Lung (tissue), 11 donors: ENCODE measurements at regions not wholly inside any gene's neighbourhood (a gene's known extent, or its start where the extent isn't known, plus 50 kb on each side); places are given as distances from the start of the nearest gene placed in this dataset.

Experiments used
- ATAC-seq: fragments of 200-7000 bp; cut with Tn5 transposase; one replicate; pipeline ENCODE4 v1.9.1; 2020; ENCODE audit warnings: moderate number of reproducible peaks; ENCODE audit not compliant: insufficient read depth, low FRiP score
- DNase-seq, 3 donors: peaks; one replicate each; pipeline ENCODE4 v3.0.0-alpha.2; 2013 to 2017
- H3K27ac ChIP-seq, 2 donors: one replicate each; pipeline ENCODE4 v1.5.1; 2013; ENCODE audit warnings: mild to moderate bottlenecking in 2 of 2, moderate library complexity in 2 of 2, control low read depth in 1 of 2, inconsistent platforms in 1 of 2, low read depth in 1 of 2, low read length in 1 of 2
- H3K27me3 ChIP-seq, 3 donors: one replicate each; pipeline ENCODE4 v1.5.1; 2013; ENCODE audit warnings: low read length in 2 of 3; ENCODE audit not compliant: control insufficient read depth in 3 of 3, insufficient read depth in 3 of 3
- H3K36me3 ChIP-seq, 4 donors: one replicate each; pipeline ENCODE4 v1.5.1; 2013; ENCODE audit warnings: low read length in 4 of 4, mild to moderate bottlenecking in 1 of 4, moderate library complexity in 1 of 4; ENCODE audit not compliant: control insufficient read depth in 4 of 4, insufficient read depth in 4 of 4
- H3K4me1 ChIP-seq, 5 donors: one replicate each; pipeline ENCODE4 v1.5.1; 2013; ENCODE audit warnings: low read length in 5 of 5, mild to moderate bottlenecking in 2 of 5, moderate library complexity in 1 of 5; ENCODE audit not compliant: control insufficient read depth in 5 of 5, insufficient read depth in 5 of 5
- H3K4me3 ChIP-seq: one replicate; pipeline ENCODE4 v1.5.1; 2013; ENCODE audit warnings: mild to moderate bottlenecking, control low read depth, moderate library complexity
- H3K9ac ChIP-seq, 2 donors: one replicate each; pipeline ENCODE4 v1.5.1; 2013; ENCODE audit warnings: low read length in 2 of 2, control low read depth in 1 of 2; ENCODE audit not compliant: insufficient read depth in 1 of 2
- H3K9me3 ChIP-seq, 4 donors: one replicate each; pipeline ENCODE4 v1.5.1; 2013; ENCODE audit warnings: low read length in 3 of 4, mild to moderate bottlenecking in 1 of 4, moderate library complexity in 1 of 4; ENCODE audit not compliant: control insufficient read depth in 4 of 4, insufficient read depth in 3 of 4
- CTCF ChIP-seq: IDR thresholded peaks from 2 replicates; pipeline ENCODE4 v1.5.1; 2012; ENCODE audit warnings: mild to moderate bottlenecking; ENCODE audit errors: control extremely low read depth, extremely low read depth
- WGBS, 2 donors: extraction: QIAGEN DNeasy Blood & Tissue Kit; methylation state at CpG; one replicate each; pipeline ENCODE4 v1.1.7; 2013; 5-methylcytosine and 5-hydroxymethylcytosine counted together
- donor health status: control.
- donor health status: control.
- donor health status: Bipolar disorder and iron deficiency.
- donor health status: healthy.
- donor health status: DM: yes; HTN: yes; CAD: no.

- DNase-seq (peak in 2 of 3 donors; percentile 9 to 32), ATAC-seq (no peak)
- Histone ChIP-seq H3K27me3 (no peaks in the 10 kb centered on the region), H3K4me1 (peaks cover 0 to 9% (median 0%) of the 10 kb centered on the region in 5 donors), H3K9me3 (no peaks in the 10 kb centered on the region), H3K36me3 (no peaks in the 10 kb centered on the region), H3K4me3 (no peak overlapping the region), H3K9ac (no peak overlapping the region), H3K27ac (no peak overlapping the region)
- no peak for TF ChIP-seq CTCF
- 50 to 58% methylated on average over 8 of the region's 8 CpGs for WGBS, 2 donors
Observed at GRCh38 chr13:80047406-80047805, 293.5 kb downstream of the SPRY2 start.

- peak overlapping the region in 1 of 2 donors; percentile 33 for H3K27ac ChIP-seq
- peak; percentile 49 for ATAC-seq
- WGBS, 2 donors = 23 to 29% methylated on average over 4 of the region's 4 CpGs
Observed at GRCh38 chr13:80040981-80041317, 300.0 kb downstream of the SPRY2 start.

GRCh38 chr13:80040196-80040980 lies 300.5 kb downstream of the SPRY2 start:
- WGBS, 2 donors = 46 to 72% methylated on average over 4 of the region's 4 CpGs
- Histone ChIP-seq H3K9me3 (no peaks in the 10 kb centered on the region), H3K9ac (no peak overlapping the region), H3K4me1 (peaks cover 0 to 6% (median 0%) of the 10 kb centered on the region in 5 donors), H3K36me3 (no peaks in the 10 kb centered on the region), H3K27ac (peak overlapping the region in 1 of 2 donors; percentile 33), H3K27me3 (no peaks in the 10 kb centered on the region), H3K4me3 (no peak overlapping the region)
- peak; percentile 16 to 78 (median 62) for DNase-seq
- peak; percentile 87 for ATAC-seq
- TF ChIP-seq CTCF = no peak

More at GRCh38 chr13:80040981-80041317, 300.0 kb downstream of the SPRY2 start:
- Histone ChIP-seq H3K9ac (no peak overlapping the region), H3K4me3 (no peak overlapping the region), H3K4me1 (peaks cover 0 to 6% (median 0%) of the 10 kb centered on the region in 5 donors), H3K27me3 (no peaks in the 10 kb centered on the region), H3K36me3 (no peaks in the 10 kb centered on the region), H3K9me3 (no peaks in the 10 kb centered on the region)
- no peak for DNase-seq
- TF ChIP-seq CTCF = no peak
